IMR-90 (cell line): ENCODE measurements at regions not wholly inside any gene's neighbourhood (a gene's known extent, or its start where the extent isn't known, plus 50 kb on each side); places are given as distances from the start of the nearest gene placed in this dataset.

Source experiments
- ATAC-seq: fragments of 200-7000 bp; cut with Tn5 transposase; 2 replicates; pipeline ENCODE4 v1.9.1; 2020; ENCODE audit warnings: low read depth, mild to moderate bottlenecking, moderate library complexity
- BruUV-seq: library from RNA; stranded (reverse); fragments of 400-500 nt; replicated peaks from 2 replicates; lab custom pipeline; 2021; lab: Mats Ljungman, UMichigan
- CTCF ChIA-PET: fragments of 300-600 bp; formaldehyde crosslinking; extraction: SDS; loops from one replicate; lab custom pipeline; 2021; ENCODE audit warnings: antibody characterized with exemption; lab: Yijun Ruan, JAX
- POLR2A ChIA-PET: fragments of 300-600 bp; sonication (Branson Sonifier 250); formaldehyde crosslinking; loops from one replicate; lab custom pipeline; 2022; ENCODE audit warnings: antibody characterized with exemption; ENCODE audit not compliant: unreplicated experiment; lab: Charles Lee
- DNase-seq: peaks from one replicate; pipeline ENCODE4 v3.0.0; 2013
- H2AFZ ChIP-seq: replicated peaks from 2 replicates; pipeline ENCODE3; 2013; ENCODE audit warnings: low read length, mild to moderate bottlenecking; ENCODE audit not compliant: poor library complexity
- H2AK5ac ChIP-seq: 2 replicates; pipeline ENCODE4 v1.6.1; 2013; ENCODE audit warnings: low read depth, low read length, inconsistent platforms
- H2AK9ac ChIP-seq: replicated peaks from 2 replicates; pipeline ENCODE3; 2013; ENCODE audit warnings: mild to moderate bottlenecking, low read depth, low read length, moderate library complexity; ENCODE audit not compliant: poor library complexity
- H2BK120ac ChIP-seq: 2 replicates; pipeline ENCODE4 v1.6.1; 2013; ENCODE audit warnings: low read depth, low read length, inconsistent platforms
- H2BK15ac ChIP-seq: 3 replicates; pipeline ENCODE4 v1.6.1; 2013; ENCODE audit warnings: low read depth, low read length, inconsistent platforms
- H2BK20ac ChIP-seq: 2 replicates; pipeline ENCODE4 v1.6.1; 2013; ENCODE audit warnings: low read depth, mild to moderate bottlenecking, inconsistent platforms, low read length, moderate library complexity
- H2BK5ac ChIP-seq: 2 replicates; pipeline ENCODE4 v1.6.1; 2013; ENCODE audit warnings: mild to moderate bottlenecking, low read depth, low read length, inconsistent platforms; ENCODE audit not compliant: poor library complexity, severe bottlenecking
- H3K14ac ChIP-seq: replicated peaks from 2 replicates; pipeline ENCODE4 v1.6.1; 2013; ENCODE audit warnings: low read depth, low read length, inconsistent platforms
- H3K18ac ChIP-seq: 2 replicates; pipeline ENCODE4 v1.6.1; 2013; ENCODE audit warnings: low read depth, low read length, control low read depth
- H3K23ac ChIP-seq: 2 replicates; pipeline ENCODE4 v1.6.1; 2013; ENCODE audit warnings: low read depth, low read length, inconsistent platforms
- H3K27ac ChIP-seq: 2 replicates; pipeline ENCODE4 v1.5.1; 2013; ENCODE audit warnings: mild to moderate bottlenecking, control low read depth, low read length; ENCODE audit not compliant: insufficient read depth
- H3K27me3 ChIP-seq: 2 replicates; pipeline ENCODE4 v1.6.1; 2013; ENCODE audit warnings: low read length; ENCODE audit not compliant: control insufficient read depth, insufficient read depth
- H3K36me3 ChIP-seq: 2 replicates; pipeline ENCODE4 v1.6.1; 2013; ENCODE audit warnings: low read length, mixed read lengths; ENCODE audit not compliant: control insufficient read depth, insufficient read depth
- H3K4ac ChIP-seq: 2 replicates; pipeline ENCODE4 v1.6.1; 2013; ENCODE audit warnings: low read depth, low read length, inconsistent platforms
- H3K4me1 ChIP-seq: 2 replicates; pipeline ENCODE4 v1.6.1; 2013; ENCODE audit warnings: low read length, mixed read lengths; ENCODE audit not compliant: control insufficient read depth, insufficient read depth
- H3K4me2 ChIP-seq: 2 replicates; pipeline ENCODE4 v1.6.1; 2013; ENCODE audit warnings: low read depth, mild to moderate bottlenecking, control low read depth, low read length, moderate library complexity
- H3K4me3 ChIP-seq: 2 replicates; pipeline ENCODE4 v1.5.1; 2013; ENCODE audit warnings: low read depth, mild to moderate bottlenecking, control low read depth, low read length, moderate library complexity; ENCODE audit not compliant: insufficient read depth
- H3K56ac ChIP-seq: 2 replicates; pipeline ENCODE4 v1.6.1; 2013; ENCODE audit warnings: low read length, inconsistent platforms; ENCODE audit not compliant: insufficient read depth; ENCODE audit errors: extremely low read depth
- H3K79me1 ChIP-seq, 2 experiments: 2 replicates each; pipeline ENCODE4 v1.6.1; 2013; ENCODE audit warnings: low read length in 2 of 2, inconsistent platforms in 1 of 2, low read depth in 1 of 2
- H3K9ac ChIP-seq: 2 replicates; pipeline ENCODE4 v1.6.1; 2013; ENCODE audit warnings: low read depth, low read length, control low read depth
- H3K9me1 ChIP-seq: 2 replicates; pipeline ENCODE4 v1.6.1; 2013; ENCODE audit warnings: low read length, inconsistent platforms; ENCODE audit not compliant: insufficient read depth
- H3K9me3 ChIP-seq: 2 replicates; pipeline ENCODE4 v1.6.1; 2013; ENCODE audit warnings: low read length; ENCODE audit not compliant: control insufficient read depth, insufficient read depth
- H4K20me1 ChIP-seq: 2 replicates; pipeline ENCODE4 v1.6.1; 2013; ENCODE audit warnings: low read length, inconsistent platforms; ENCODE audit not compliant: insufficient read depth
- H4K5ac ChIP-seq: 2 replicates; pipeline ENCODE4 v1.6.1; 2013; ENCODE audit warnings: mild to moderate bottlenecking, low read depth, low read length, control low read depth
- H4K8ac ChIP-seq, 2 experiments: 2 replicates each; pipeline ENCODE4 v1.6.1; 2013; ENCODE audit warnings: low read depth in 2 of 2, low read length in 2 of 2, control low read depth in 1 of 2, inconsistent platforms in 1 of 2
- H4K91ac ChIP-seq: 2 replicates; pipeline ENCODE4 v1.6.1; 2013; ENCODE audit warnings: low read depth, low read length, inconsistent platforms; ENCODE audit not compliant: insufficient read depth
- CEBPB ChIP-seq: IDR thresholded peaks from 2 replicates; pipeline ENCODE4 v1.6.1; 2012; ENCODE audit warnings: low read depth, low read length, improper control_type of control experiment
- FOS ChIP-seq: fragments of 150-350 bp; IDR thresholded peaks from 2 replicates; pipeline ENCODE4 v1.6.1; 2016; ENCODE audit warnings: low read depth, low read length
- NFE2L2 ChIP-seq: fragments of 150-350 bp; IDR thresholded peaks from 2 replicates; pipeline ENCODE4 v1.6.1; 2016; ENCODE audit warnings: low read depth, mild to moderate bottlenecking, low read length
- WGBS, 2 experiments: methylation state at CpG; one replicate each; pipeline versions ENCODE4 v1.1.5 to v1.1.7; 2013; ENCODE audit warnings: missing lambda C conversion rate in 2 of 2; ENCODE audit not compliant: insufficient read length in 1 of 2; ENCODE audit errors: extremely low coverage in 2 of 2; 5-methylcytosine and 5-hydroxymethylcytosine counted together
- dilution Hi-C: fragments of 300-500 bp; cut with HindIII; formaldehyde crosslinking; loops from one replicate; pipeline ENCODE4 v1.14.3; 2018; ENCODE audit warnings: low sequenced_read_pairs; ENCODE audit not compliant: unreplicated experiment
- in situ Hi-C: fragments of 300-500 bp; cut with MboI; formaldehyde crosslinking; loops from 3 replicates; pipeline ENCODE4 v1.14.3; 2019; ENCODE audit warnings: low sequenced_read_pairs, inconsistent platforms, mixed read lengths
- intact Hi-C: fragments of 100-400 bp; cut with micrococcal nuclease; formaldehyde crosslinking; loops from 2 replicates; pipeline ENCODE4 v1.10.0; 2022

DNA sequence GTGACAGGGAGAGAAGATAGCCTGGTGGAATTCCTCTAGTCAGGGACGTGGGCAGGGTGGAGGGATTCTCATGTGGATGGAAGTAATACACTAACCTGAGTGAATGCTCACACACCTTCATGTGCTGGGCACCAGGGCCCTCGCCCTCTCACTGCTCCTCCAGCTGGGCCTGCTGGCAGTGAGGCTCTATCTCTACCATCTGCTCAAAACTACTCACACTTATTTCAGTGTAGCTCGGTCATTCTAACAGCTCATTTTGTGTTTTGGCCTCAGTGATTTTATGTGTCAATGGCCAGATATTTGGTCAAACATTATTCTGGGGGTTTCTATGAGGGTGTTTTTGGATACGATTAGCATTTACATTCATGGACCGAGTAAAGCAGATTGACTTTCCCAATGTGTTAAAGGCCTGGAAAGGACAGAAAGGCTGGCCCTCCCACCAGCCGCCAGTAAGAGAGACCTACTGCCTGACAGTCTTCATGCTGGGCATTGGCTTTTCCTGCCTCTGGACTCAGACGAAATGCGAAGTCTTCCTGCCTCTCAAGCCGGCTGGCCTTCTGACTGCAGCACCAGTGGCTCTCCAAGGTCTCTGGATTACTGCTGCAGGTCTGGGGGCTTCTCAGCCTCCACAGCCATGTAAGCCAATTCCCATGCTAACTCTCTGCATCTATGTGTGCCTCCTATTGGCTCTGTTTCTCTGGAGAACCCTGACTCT, 335.4 kb downstream of the CXCL12 start:
- Histone ChIP-seq H3K4ac (no peak overlapping the region), H2AFZ (no peak overlapping the region), H3K79me1 (no peaks in the 10 kb centered on the region), H3K23ac (no peak overlapping the region), H4K91ac (no peak overlapping the region), H2AK5ac (no peak overlapping the region), H3K4me1 (peaks cover 7% of the 10 kb centered on the region), H3K27ac (no peak overlapping the region), H3K14ac (no peak overlapping the region), H3K36me3 (no peaks in the 10 kb centered on the region), H4K20me1 (no peaks in the 10 kb centered on the region), H3K4me2 (no peak overlapping the region), H3K4me3 (no peak overlapping the region), H2BK15ac (no peak overlapping the region), H3K27me3 (peaks cover 14% of the 10 kb centered on the region), H4K5ac (no peak overlapping the region), H2BK5ac (no peak overlapping the region), H2AK9ac (no peak overlapping the region), H3K9me1 (peaks cover 3% of the 10 kb centered on the region; the same call in 1 of the 2 replicates), H4K8ac (no peak overlapping the region), H2BK120ac (no peak overlapping the region), H3K56ac (no peak overlapping the region), H2BK20ac (no peak overlapping the region), H3K9ac (no peak overlapping the region), H3K9me3 (no peaks in the 10 kb centered on the region; the same call in 1 of the 2 replicates), H3K18ac (no peak overlapping the region)
- dilution Hi-C loops: no loop called here
- DNase-seq (no peak), ATAC-seq (no peak)
- WGBS, 2 experiments: 89% methylated on average over 5 of the region's 9 CpGs; no CpG with 5 or more reads in 1 of the 2 experiments
- no peak for TF ChIP-seq CEBPB
- TF ChIP-seq NFE2L2: no peak
- TF ChIP-seq FOS: no peak
- intact Hi-C loops: no loop called here
- no TSS peak for BruUV-seq
- POLR2A ChIA-PET: no interaction called here
- CTCF ChIA-PET: no interaction called here
- in situ Hi-C loops: loop anchor here (25.0 kb wide), 1 partner anchor 813 kb away; no protein-coding TSS in a partner anchor
